Mesodermal cell (in vitro differentiated cells): ENCODE measurements at regions not wholly inside any gene's neighbourhood (a gene's known extent, or its start where the extent isn't known, plus 50 kb on each side); places are given as distances from the start of the nearest gene placed in this dataset.

ENCODE experiments used
- H3K27ac ChIP-seq: 2 replicates; pipeline ENCODE4 v1.7.0; 2013; ENCODE audit warnings: mild to moderate bottlenecking, low read depth, low read length, moderate library complexity; ENCODE audit not compliant: severe bottlenecking
- H3K36me3 ChIP-seq: 2 replicates; pipeline ENCODE4 v1.7.1; 2013; ENCODE audit warnings: mild to moderate bottlenecking, low read length, moderate library complexity; ENCODE audit not compliant: control insufficient read depth, insufficient read depth
- H3K4me1 ChIP-seq: one replicate; pipeline ENCODE4 v1.7.1; 2013; ENCODE audit warnings: mild to moderate bottlenecking, low read length; ENCODE audit not compliant: insufficient read depth, control insufficient read depth, poor library complexity, severe bottlenecking
- H3K4me3 ChIP-seq: 2 replicates; pipeline ENCODE4 v1.7.0; 2013; ENCODE audit warnings: low read length, control low read depth, mild to moderate bottlenecking; ENCODE audit not compliant: insufficient read depth, poor library complexity, severe bottlenecking; ENCODE audit errors: extremely low read depth
- H3K9me3 ChIP-seq: 2 replicates; pipeline ENCODE4 v1.7.1; 2013; ENCODE audit warnings: mild to moderate bottlenecking, low read length, moderate library complexity; ENCODE audit not compliant: control insufficient read depth
- WGBS, 2 experiments: methylation state at CpG; one replicate each; pipeline ENCODE4 v1.1.5; 2013; ENCODE audit warnings: missing lambda C conversion rate in 2 of 2; ENCODE audit not compliant: insufficient coverage in 2 of 2; 5-methylcytosine and 5-hydroxymethylcytosine counted together

DNA sequence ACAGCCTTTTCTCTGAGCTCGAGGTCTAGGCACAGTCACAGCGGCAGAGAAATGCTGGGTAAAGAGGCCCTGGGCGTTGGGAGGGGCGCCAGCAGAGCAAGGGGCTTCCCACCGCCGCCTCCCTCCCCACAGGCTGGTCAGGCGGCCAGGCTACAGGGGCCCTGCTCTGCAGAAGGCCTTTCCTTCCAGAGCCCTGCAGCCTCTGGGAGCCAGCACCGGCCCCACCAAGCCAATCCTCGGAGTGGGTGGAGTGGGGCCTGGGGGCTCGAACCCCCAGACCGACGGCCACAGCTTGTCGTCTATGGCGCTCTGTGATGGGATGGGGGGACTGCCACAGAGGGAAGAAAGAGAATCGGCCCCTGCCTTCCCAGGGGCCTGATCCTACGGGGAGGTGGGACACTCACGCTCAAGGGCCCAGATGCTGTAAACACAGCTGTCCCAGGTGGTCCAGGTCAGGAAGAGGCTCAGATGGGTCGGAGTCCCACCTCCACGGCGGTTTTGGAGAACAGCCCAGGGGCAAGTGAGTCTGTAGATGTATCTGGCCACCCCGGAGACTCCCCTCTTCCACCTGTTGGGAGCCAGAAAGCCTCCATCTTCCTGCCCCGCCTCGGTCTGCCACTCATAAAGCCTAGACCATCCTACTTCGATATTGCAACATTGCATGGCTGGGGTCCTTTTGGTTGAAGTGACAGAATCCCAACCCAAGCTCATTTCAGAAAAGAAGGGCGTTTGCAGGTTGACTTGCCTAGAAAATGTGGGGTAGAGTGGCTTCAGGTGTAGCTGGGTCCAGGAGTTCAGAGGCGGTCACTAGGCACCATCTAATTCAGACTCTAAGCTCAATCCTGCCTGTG lies 95.6 kb downstream of the SIK1 start:
- H3K27ac ChIP-seq: peak overlapping the region; percentile 100
- no peaks in the 10 kb centered on the region for H3K36me3 ChIP-seq
- WGBS, 2 experiments: 89% methylated on average over 16 to 21 of the region's 26 CpGs
- no peaks in the 10 kb centered on the region for H3K9me3 ChIP-seq
- peaks cover 54% of the 10 kb centered on the region for H3K4me1 ChIP-seq
- H3K4me3 ChIP-seq: no peak overlapping the region

DNA sequence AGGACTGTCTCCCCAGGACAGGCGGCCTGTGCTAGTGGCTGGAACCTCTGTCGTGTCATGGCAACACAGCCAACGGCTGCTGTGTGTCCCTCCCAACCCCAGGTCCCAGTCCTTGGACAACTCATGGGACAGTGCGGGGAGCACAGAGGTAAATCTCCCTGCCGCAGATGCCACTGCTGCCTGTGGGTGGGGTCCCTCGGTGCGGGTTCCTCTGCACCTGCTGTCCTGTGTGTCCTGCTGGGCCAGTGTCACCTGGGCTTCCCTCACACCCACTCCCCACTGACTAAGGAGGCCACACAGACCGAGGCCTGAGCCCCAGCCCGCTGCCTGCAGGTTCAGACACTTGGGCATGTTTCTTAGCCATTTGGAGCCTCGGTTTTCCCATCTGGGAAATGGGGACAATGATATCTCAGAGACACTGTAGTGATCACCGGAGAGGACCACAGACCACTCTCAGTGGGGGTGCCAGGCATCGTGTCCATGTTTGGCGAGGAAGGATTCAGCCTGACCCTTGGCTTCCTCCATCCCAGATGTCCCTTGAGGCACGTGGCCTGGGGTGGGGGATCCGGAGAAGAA lies 96.5 kb downstream of the SIK1 start:
- Histone ChIP-seq H3K4me3 (no peak overlapping the region), H3K36me3 (no peaks in the 10 kb centered on the region), H3K27ac (no peak overlapping the region), H3K4me1 (peaks cover 54% of the 10 kb centered on the region), H3K9me3 (no peaks in the 10 kb centered on the region)
- 91 to 93% methylated on average over 13 to 15 of the region's 15 CpGs for WGBS, 2 experiments

DNA sequence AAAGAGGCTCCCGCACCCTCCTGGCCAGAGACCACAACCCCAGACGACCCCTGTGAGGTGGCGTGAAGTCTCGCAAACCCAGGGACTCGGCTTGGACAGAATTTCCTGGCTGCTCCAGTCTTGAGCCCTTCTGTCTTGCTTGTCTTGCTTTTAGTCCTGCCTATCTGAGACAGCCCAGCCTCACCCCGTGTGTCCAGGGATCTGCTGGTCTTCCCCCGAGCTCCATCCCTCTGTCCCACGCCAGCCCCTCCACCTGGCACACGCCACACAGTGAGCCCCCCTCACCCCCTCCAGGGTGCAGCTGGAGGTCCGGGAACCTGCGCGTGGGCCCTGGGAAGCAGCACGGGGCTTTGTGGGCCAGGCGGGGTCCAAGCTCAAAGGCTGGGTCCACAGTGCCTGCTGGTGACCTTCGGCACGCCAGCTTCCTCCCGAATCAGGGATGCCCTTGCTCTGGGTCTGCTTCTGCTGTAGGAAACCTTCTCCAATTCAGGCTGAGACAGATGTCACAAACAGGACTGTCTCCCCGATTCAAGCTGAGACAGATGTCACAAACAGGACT lies 97.1 kb downstream of the SIK1 start:
- H3K9me3 ChIP-seq: no peaks in the 10 kb centered on the region
- H3K4me3 ChIP-seq: no peak overlapping the region
- WGBS, 2 experiments: 85 to 91% methylated on average over 14 to 18 of the region's 18 CpGs
- peak overlapping the region; percentile 23 for H3K27ac ChIP-seq
- H3K4me1 ChIP-seq: peaks cover 55% of the 10 kb centered on the region
- no peaks in the 10 kb centered on the region for H3K36me3 ChIP-seq

DNA sequence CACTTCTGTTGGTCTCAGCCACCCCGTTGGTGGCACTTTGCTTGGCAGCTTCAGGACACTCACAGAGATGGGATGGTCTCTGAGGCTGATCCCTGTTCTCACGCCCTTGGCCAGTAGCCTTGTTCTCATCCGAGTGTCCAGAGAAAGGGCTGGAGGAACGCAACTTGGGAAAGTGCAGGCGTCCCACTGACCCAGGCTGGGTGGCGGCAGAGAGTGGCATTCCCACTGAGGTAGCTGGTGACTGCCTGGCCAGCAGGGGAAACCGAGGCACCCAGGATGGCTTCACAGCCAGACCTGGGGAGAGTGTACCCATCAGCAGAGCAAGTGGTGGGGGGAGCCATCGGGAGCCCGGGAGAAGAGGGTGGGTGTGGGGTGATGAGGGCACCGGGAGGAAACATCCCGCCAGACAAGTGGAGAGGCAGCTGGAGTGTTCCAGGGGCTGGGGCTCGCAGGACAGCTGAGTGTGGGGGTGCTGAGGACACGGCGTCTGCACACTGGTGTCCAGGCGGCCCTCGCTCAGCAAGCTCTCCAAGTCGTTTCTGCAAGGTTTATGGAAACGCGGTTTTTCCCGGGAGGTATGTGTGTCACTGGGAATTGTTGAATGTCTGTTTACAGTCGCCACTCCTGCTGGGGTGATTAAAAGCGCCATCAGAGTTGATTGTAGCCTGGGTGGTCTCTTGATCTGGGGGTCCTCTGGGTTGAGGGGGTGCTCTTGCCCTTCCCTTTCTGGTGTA lies 97.8 kb downstream of the SIK1 start:
- Histone ChIP-seq H3K4me3 (no peak overlapping the region), H3K9me3 (no peaks in the 10 kb centered on the region), H3K36me3 (no peaks in the 10 kb centered on the region), H3K4me1 (peaks cover 59% of the 10 kb centered on the region), H3K27ac (no peak overlapping the region)
- 94 to 95% methylated on average over 19 to 22 of the region's 22 CpGs for WGBS, 2 experiments

DNA sequence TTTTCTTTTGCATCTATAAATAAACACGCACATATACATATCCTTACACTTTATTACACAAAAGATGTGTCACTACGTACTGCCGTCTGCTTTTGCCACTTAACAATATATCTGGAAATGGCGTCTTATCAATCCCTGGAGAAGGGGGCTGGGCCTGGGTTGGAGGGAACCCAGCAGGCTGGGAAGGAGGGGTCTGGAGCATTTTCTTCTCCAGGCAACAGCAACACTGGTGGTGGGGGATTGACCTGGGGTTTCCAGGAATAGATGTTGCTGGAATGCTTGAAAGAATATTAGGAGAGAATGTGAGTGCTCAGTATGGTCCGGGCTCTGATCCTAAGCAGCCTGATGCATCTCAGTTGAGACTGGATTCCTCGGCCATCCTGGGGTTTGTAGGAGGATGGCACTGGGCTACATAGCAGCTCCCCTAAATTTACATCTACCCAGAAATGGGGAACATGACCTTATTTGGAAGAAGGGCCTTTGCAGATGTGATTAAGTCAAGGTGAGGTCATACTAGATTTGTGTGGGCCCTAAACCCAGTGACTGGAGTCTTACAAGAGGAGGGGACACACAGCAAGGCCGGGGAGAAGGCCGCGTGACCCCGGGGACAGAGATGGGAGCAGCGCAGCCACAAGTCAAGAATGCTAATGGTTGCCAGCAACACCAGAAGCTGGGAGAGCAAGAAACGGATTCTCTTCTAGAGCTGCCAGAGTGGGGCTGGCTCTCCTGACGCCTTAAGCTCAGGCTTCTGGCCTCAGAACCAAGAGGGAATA lies 98.6 kb downstream of the SIK1 start:
- H3K36me3 ChIP-seq: no peaks in the 10 kb centered on the region
- WGBS, 2 experiments: 88 to 89% methylated on average over 10 to 12 of the region's 13 CpGs
- peaks cover 51% of the 10 kb centered on the region for H3K4me1 ChIP-seq
- H3K4me3 ChIP-seq: no peak overlapping the region
- H3K9me3 ChIP-seq: no peaks in the 10 kb centered on the region
- H3K27ac ChIP-seq: peak overlapping the region; percentile 17

DNA sequence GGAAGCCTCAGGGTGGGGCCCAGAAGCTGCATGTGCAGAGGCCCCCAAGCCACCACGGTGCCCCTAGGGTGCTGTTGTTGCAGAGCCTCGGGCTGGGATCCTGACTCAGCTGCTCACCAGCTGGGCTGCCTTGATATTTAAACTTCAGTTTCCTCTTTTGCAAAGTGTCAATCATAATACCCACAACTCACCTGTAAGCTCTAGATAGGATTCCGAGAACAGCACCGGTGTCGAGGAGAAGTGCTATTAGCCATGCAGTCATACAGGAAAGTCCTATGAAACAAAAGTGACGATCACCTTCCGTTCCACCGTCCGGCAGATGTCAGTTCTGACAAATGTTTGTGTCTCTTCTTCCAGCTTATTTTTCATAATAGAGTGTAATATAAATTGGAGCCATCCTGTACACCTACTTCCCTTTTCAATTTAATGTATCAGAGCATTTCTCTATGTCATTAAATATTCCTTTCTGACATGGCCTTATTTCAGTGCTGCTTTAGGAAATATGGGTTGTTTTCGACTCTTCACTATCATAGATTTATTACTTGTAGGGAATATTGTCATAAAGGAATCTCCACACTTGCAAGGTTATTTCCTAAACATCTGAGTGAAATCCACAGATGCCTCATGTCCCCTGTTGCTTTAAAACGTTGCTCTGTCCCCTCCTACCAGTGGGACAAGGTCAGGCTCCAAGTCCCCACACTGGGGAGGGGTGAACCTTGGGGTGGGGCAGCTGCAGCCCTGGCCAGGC lies 100.8 kb downstream of the SIK1 start:
- Histone ChIP-seq H3K9me3 (no peaks in the 10 kb centered on the region), H3K36me3 (no peaks in the 10 kb centered on the region), H3K27ac (no peak overlapping the region), H3K4me1 (peaks cover 40% of the 10 kb centered on the region), H3K4me3 (no peak overlapping the region)
- 88 to 89% methylated on average over 6 of the region's 11 CpGs for WGBS, 2 experiments

DNA sequence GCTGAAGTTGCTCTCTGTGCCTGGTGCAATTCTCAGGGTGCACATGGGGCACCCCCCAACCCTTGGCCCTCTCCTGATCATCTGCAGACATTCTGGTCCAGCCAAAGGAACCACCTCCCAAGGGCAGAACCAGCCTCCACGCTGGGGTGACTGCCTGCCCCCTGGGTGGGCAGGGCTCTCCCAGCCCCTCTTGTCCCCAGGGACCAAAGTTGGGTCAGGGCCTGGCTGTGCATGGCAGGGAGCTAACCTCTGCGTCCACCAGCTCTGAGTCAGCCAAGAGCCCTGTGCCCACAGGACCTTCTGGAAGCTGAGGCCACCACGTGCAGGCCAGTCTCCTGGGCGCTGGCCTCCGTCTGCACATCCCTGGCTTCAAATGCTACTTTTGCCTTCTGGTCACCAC lies 101.9 kb downstream of the SIK1 start:
- H3K36me3 ChIP-seq: no peaks in the 10 kb centered on the region
- 89 to 98% methylated on average over 5 of the region's 5 CpGs for WGBS, 2 experiments
- H3K4me3 ChIP-seq: no peak overlapping the region
- H3K9me3 ChIP-seq: no peaks in the 10 kb centered on the region
- no peak overlapping the region for H3K27ac ChIP-seq
- H3K4me1 ChIP-seq: peaks cover 41% of the 10 kb centered on the region

DNA sequence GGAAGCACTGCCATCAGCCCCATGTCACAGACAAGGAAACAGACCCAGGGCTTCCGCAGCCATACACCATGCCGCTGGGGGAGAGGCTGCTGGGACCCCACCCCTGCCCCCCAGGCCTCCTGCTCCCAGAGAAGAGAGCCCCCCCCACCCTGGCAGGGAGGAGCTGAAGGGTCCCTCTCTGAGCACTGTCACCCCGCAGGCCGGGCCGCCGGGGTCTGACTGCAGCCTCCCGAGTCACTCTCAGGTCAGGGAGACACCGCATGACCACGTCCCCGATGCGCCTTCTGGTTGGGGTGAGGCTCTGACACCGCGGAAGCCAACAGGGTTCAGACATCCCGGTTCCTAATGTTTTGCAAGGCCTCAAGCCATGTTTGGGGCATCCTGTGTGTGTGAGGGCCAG lies 102.3 kb downstream of the SIK1 start:
- 91% methylated on average over 12 to 13 of the region's 14 CpGs for WGBS, 2 experiments
- Histone ChIP-seq H3K27ac (no peak overlapping the region), H3K36me3 (no peaks in the 10 kb centered on the region), H3K4me1 (peaks cover 42% of the 10 kb centered on the region), H3K9me3 (no peaks in the 10 kb centered on the region), H3K4me3 (no peak overlapping the region)

DNA sequence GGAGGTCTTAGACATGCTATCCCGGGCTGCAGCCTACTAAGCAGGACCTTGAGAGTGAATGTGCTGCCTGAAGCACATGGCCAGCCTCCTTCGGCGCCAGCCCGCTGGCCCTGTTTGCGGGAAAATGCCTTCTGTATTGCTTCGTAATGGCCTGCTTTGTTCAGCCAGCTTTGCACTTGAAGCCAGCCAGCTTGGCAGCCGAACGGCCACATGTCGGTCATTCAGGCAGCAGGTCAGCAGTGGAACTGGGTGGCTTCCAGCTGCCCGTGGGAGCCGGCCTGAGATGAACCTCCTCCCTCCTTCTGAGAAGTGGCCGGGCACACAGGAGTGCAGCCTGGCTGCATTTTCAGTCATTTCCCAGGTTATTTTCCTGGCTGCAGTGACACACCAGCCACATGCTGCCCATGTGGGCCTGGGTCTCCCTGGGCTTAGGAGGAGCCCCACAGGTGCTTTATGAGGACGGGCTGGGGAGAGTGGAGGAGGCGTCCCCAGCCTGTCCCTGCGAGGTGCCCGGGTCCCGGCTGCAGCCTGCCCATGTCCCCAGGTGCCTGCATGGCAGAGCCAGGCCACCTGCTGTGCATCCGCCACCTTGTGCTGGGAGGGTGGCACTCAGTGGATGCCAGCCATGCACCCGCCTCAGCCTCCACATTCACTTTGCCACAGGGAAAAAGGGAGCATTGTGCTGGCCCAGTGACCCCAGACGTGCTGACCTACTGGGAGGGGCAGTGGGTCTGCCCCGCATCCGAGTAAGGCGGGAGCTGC lies 103.5 kb downstream of the SIK1 start:
- Histone ChIP-seq H3K4me3 (no peak overlapping the region), H3K27ac (no peak overlapping the region), H3K4me1 (peaks cover 43% of the 10 kb centered on the region), H3K9me3 (no peaks in the 10 kb centered on the region), H3K36me3 (no peaks in the 10 kb centered on the region)
- WGBS, 2 experiments: 94 to 97% methylated on average over 21 to 22 of the region's 23 CpGs
